SKM-1 (cell line): ENCODE measurements at regions not wholly inside any gene's neighbourhood (a gene's known extent, or its start where the extent isn't known, plus 50 kb on each side); places are given as distances from the start of the nearest gene placed in this dataset.

Source experiments
- DNase-seq: peaks from one replicate; lab custom pipeline; 2025; ENCODE audit not compliant: unreplicated experiment; lab: John Stamatoyannopoulos, UW

DNA sequence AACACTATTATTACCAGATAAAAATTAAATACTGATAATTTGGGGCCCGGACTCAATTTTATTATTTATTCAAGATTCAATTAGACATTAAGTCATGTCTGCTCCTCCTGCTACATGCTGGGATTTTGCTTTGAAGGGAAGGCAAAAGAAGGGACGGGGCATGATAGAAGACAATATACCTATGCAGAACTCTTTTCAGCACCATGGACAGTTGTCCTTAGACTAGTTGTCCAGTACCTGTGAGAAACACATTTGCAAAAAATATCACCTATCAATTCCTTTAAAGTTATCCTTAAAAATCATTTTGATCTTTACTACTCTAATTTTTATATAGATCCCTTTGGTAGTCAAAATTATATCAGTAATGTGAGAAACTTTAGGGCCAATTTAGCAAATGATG lies 100.2 kb upstream of the SULT1C3 start:
- no peak for DNase-seq

DNA sequence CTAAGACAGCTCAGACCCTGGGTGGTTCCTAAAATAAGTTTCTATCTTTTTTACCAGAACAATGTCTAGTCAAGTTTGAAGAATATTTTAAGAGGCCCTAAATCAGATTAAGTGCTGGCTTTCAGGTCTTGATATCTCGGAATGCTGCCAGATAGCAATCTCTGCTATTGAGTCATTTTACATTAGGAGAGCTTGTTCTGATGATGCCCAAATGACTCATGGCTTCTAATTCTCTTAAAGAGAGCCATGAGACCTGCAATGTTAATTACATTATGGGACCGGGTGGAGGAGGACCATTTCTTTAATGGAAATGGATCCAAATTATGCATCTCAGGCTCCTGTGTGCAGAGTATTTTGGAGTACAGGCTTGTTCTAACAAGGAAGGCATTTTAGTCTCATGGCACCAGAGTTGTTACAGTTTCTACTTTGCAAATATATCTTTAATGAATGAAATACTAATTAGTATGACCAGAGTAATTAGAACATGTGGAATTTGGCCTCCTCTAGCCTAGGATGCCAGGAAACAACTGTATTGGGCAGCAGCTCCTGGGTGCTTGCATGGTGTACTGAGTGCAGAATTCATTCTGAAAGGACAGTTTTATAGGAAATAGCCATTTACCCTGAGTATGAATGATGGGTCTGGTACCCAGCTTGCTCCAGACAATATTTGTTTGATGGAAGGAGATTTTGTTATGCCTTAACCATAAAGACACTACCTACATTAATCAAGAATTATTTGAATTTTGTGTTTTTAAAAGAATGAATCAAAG lies 94.0 kb upstream of the SULT1C3 start:
- no peak for DNase-seq

DNA sequence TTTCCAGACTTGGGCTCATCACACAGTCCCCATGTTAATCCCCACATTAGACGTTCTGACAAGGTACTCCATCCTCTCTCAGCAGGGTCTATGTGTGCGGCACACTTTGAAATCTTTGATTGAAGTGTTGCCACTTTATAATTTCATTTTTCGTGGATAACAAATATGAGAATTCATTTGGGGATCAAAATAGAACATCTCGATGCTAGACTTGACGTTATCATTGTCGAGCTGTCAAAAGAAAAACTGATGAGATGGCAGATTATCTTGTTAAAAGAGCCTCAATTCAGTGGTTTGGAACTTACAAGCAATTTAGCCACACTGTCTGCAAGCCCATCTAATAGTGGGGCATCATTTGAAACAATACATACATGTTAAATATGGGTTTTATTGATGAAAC lies 91.2 kb upstream of the SULT1C3 start:
- no peak for DNase-seq

DNA sequence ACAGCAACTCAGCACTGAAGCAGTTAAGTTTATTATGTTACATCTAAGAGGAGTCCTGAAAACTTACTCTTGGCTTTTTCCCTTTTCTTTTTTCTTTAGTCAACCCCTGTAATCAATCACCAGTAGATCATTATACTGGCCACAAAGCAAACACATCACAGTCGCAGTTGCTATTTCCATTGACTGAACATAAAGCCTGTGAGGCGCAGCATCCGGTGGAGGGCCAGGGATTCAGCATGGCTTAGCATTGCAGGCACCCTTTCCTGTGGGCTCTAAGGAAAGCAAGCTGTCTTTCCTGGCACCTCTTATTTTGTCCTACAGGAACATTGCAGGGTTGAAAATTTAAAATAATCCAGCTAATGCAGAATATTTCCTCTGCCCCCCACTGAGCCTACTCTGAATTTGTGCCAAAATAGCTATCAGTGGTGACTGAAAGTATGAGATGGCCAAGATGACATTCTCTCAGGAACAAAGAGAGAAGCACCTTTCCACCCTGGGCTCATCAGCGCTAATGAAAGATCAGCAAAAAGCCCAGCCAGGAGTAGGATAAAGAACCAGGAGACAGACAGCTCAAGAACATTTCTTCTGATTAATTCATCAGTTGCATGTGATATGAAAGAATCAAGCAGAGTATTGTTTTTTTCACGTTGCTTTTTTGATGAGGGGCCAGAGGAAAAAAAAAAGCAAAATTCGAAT lies 85.3 kb upstream of the SULT1C3 start:
- no peak for DNase-seq

DNA sequence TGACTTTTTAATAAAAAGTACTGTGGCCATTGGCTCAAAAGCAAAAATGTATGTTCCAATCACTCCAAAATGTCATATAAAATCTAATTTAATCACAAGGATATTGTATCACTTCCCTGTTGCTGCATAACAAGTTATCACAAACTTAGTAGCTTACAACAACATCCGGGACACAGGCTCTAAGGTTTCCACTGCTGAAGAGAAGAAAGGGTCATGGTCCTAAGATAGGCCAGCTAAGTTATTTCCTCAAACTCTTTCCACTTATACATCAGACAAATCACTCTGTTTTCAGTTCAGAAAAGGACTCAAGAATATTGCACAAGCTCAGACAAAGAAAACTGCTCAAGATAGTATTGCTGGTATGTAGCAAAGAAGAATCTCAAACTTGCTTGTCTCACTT lies 78.5 kb upstream of the SULT1C3 start:
- no peak for DNase-seq

DNA sequence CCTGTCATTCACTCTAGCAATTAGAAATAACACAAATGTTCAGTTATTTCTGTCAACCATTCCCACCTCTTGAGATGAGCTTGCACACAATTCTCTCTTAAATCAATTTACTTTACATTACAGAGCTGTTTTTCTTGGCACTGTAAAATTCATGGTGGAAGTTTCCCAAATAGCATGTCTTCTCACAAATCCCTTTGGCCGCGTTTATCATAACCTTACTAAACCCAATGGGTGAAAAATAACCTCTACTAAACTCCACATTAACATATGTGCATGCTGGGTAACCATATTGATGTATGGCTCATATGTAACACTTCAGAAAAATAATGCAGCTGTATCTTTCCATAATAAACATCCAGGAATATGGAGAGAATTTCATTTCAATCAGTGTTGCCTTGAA lies 75.5 kb upstream of the SULT1C3 start:
- no peak for DNase-seq

DNA sequence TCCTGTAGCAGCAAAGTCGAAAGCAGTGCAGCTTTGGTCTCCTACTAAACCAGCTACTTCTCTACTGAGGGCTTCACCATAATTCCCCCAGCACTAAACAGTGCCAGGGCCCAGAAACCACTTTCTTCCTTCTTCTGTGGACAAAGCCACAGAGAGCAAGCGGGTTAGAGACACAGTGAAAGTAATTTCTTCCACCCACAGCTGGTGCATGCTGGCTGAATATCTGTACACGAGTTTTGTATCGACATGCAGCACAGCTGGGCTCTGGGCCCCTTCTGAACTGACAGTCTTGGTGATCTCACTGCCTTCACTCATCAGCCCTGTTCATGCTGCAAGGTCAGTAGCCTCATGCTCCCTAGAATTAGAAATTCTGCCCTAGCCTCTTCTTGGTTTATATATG lies 74.0 kb upstream of the SULT1C3 start:
- no peak for DNase-seq

DNA sequence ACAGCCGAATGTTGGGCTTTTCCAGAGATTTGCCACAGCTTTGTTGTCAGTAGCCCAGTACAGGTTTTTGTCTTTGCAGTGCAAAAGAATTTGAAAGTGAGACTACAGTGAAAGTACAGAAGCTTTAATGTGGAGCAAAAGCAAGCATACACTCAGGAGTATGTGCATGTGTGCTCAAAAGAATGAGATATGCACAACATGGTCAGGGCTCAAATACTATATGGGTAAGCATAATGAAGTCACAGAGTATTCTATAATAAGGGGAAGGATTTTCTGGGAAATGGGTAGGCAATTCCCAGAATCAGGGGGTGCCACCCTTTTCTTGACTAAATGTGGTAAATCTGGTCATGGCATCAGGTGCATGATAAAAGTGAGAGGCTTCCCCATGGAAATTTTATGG lies 72.1 kb upstream of the SULT1C3 start:
- no peak for DNase-seq

DNA sequence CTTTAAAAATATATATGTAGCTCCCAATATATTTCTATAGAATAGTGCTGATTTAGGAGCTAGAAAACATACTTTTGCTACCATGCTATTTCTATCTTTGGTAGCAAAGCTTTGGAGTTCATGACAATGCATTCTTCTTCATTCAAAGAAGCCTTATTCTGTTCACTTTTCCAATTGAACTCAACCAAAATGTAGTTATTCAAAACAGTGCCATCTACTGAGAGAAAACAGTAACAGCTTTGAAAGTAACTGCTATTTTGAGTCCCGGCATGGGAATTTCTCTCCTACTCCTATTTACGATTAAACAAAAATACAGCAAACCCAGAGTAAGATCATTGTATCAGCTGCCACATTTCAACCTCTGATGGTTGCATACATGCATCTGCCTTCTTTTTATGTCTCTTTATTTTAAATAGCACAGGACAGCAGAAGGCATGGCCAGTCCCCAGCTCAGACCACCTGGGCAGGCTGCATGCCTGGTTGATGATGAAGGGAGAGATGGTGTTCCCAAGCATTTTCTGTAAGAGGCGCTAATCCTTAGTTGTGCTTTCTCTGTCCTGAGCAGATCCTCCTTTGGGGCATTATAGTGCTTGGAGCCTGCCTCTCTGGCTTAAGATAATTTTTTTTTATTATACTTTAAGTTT lies 69.7 kb upstream of the SULT1C3 start:
- DNase-seq, result no peak

DNA sequence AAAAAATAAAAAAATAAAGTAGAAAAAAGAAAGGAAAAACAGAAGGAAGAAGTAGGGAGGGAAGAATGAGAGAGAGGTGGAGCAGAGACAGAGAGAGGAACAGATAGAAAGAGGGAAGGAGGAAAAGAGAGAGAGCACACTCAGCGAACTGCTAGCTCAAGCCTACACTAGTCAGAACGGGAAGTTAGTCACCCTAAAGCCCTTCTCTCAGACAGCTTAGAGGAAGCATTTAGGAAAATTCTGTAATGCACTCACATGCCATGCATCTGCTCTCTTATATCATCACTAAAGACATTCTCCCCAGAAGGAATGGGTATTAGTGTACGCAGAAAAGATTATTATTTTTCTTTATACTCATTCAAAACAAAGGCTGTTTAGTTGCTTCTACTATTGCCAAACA lies 68.1 kb upstream of the SULT1C3 start:
- peak; percentile 10 for DNase-seq

DNA sequence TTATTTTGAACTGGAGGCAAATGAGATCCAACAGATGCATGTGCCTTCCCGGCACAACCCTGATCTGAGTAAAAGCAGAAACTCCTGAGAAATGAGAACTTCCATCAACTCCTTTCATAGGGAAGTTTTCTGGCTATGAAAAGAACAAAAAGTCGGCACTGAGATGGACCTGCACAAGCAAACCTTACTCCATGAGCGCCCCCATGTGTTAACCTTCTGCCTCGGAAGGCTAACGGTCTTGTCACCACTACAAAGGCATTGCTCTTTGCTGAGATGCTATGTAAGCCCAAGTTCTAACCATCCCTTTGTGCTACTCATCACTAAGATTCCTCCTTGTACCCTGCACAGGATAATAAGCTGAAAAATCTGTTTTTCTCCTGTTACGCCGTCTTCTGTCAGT lies 57.3 kb upstream of the SULT1C3 start:
- DNase-seq, result peak; percentile 9

DNA sequence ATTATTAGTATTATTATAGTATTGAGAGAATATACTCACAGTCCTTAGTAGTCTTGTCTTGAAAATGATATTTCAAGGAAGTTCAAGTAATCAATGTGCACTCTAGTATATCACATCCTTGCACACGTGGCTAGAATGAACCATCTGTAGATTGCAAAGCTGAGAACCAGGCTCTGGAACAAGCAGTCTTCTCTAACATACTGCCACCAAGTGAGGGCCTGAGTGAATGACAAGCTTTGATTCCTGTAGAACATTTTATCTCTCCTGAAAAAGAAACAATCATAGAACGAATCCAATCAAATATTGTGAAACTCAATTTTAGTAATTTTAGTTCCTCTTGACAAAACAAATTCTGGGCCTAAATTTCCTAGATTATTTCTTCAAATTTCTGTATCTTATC lies 55.3 kb upstream of the SULT1C3 start:
- peak; percentile 24 for DNase-seq

DNA sequence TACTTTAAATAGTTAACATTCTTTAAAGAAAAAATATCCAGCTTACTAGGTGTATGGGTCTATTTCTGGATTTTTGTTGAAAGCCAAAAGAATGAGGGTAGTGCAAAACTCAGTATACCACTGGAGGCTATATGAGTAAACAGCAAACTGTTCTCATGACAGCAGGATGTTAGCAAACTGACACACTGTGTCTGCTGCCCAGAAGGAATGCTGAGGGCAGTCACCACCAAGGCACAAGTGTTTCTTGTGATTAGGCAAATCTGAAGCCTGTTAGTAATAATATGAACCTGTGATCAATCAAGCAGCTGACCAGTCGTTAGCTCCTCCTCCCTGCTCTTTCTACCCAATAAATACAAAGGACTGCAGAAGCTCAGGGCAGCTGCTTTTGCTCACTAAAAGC lies 50.5 kb upstream of the SULT1C3 start:
- no peak for DNase-seq
